Left lung (tissue), 4 donors: ENCODE measurements at regions not wholly inside any gene's neighbourhood (a gene's known extent, or its start where the extent isn't known, plus 50 kb on each side); places are given as distances from the start of the nearest gene placed in this dataset.
"Not testable (repeated sequence)": the region's sequence is repeated elsewhere in the genome, so short reads cannot be mapped to it uniquely, and the experiment has no call there.

Experiments used
- ATAC-seq: fragments of 200-7000 bp; cut with Tn5 transposase; one replicate; pipeline ENCODE4 v1.9.1; 2020; ENCODE audit warnings: moderate library complexity
- DNase-seq, 4 donors: peaks; one replicate each; pipeline ENCODE4 v3.0.0-alpha.2; 2013 to 2020
- H3K27ac ChIP-seq, 2 donors: fragments of 200-600 bp; sonication (generic) in 1 of 2; one replicate each; pipeline versions ENCODE4 v1.5.0 to v1.8.0; 2020 to 2021
- H3K27me3 ChIP-seq, 2 donors: fragments of 200-600 bp; sonication (generic) in 1 of 2; one replicate each; pipeline versions ENCODE4 v1.5.0 to v1.8.0; 2020 to 2021
- H3K36me3 ChIP-seq, 2 donors: fragments of 200-600 bp; sonication (generic) in 1 of 2; one replicate each; pipeline versions ENCODE4 v1.5.0 to v1.8.0; 2020 to 2021
- H3K4me1 ChIP-seq, 2 donors: fragments of 200-600 bp; one replicate each; pipeline ENCODE4 v1.8.0; 2021
- H3K4me3 ChIP-seq, 2 donors: fragments of 200-600 bp; sonication (generic) in 1 of 2; one replicate each; pipeline versions ENCODE4 v1.5.0 to v1.8.0; 2020 to 2021; ENCODE audit warnings: mild to moderate bottlenecking in 1 of 2
- H3K9me3 ChIP-seq, 2 donors: fragments of 200-600 bp; sonication (generic) in 1 of 2; one replicate each; pipeline versions ENCODE4 v1.5.0 to v1.8.0; 2020 to 2021
- intact Hi-C, 2 donors: fragments of 100-400 bp; cut with DNase I; formaldehyde crosslinking; loops; one replicate each; pipeline versions ENCODE4 v1.11.2 to v1.14.2; 2022
- TF ChIP-seq, protein P1 (sequence below), 2 donors: fragments of 200-600 bp; sonication (generic) in 1 of 2; IDR thresholded peaks; one replicate each; pipeline versions ENCODE4 v1.5.0 to v1.8.0; 2021; ENCODE audit warnings: antibody characterized with exemption in 2 of 2
- donor health status: DM: no; HTN: yes; CAD: no.
- donor health status: DM: no; HTN: no; CAD: no.

DNA sequence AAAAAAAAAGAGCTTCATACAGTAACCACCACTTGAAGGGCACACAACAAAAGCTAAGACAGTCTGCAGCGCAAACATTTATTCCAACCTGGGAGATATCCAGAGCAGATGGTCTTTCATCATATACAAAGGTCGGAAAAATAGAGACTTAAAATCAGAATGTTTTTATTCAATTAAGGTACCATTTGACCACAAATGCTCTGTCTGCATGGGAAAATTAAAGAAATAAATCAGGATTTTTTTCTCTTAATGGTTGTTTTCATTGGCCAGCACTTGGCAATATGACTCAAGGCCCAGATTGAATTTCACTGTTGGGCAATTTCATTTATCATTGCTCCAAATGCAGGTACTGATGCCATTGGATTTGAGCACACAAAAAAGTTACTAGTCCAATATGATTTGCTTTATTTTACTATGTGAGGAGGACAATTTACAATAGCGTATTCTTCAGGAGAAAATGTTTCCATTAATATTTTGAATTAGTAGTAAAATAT lies 145.9 kb upstream of the AGTR1 start:
- ATAC-seq: no peak

DNA sequence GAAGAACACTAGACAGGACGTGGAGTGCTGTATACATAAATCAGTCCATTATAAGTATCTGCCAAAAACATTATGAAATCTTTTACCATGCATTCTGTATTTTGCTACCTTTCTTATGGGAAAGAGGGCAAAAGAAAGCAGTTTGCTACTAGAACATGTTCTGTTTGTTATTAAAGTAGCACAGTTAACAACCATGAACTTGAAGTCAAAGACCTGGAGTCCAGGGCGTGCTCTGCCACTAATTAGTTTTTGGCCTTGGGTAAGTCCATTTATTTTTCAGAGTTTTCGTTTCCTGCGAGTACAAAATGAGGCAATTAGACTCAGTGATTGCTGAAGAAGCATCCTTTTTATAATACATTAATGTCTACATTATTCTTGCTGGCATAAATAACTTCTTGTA lies 143.3 kb upstream of the AGTR1 start:
- TF ChIP-seq, protein P1, sequence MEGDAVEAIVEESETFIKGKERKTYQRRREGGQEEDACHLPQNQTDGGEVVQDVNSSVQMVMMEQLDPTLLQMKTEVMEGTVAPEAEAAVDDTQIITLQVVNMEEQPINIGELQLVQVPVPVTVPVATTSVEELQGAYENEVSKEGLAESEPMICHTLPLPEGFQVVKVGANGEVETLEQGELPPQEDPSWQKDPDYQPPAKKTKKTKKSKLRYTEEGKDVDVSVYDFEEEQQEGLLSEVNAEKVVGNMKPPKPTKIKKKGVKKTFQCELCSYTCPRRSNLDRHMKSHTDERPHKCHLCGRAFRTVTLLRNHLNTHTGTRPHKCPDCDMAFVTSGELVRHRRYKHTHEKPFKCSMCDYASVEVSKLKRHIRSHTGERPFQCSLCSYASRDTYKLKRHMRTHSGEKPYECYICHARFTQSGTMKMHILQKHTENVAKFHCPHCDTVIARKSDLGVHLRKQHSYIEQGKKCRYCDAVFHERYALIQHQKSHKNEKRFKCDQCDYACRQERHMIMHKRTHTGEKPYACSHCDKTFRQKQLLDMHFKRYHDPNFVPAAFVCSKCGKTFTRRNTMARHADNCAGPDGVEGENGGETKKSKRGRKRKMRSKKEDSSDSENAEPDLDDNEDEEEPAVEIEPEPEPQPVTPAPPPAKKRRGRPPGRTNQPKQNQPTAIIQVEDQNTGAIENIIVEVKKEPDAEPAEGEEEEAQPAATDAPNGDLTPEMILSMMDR (IDR thresholded peaks at IDR 0.05): no peak
- no peak overlapping the region for H3K4me3 ChIP-seq
- DNase-seq (no peak), ATAC-seq (no peak)
- intact Hi-C loops: no loop called here
- no peak overlapping the region for H3K27ac ChIP-seq
- H3K27me3 ChIP-seq: no peaks in the 10 kb centered on the region
- H3K4me1 ChIP-seq: no peaks in the 10 kb centered on the region
- H3K36me3 ChIP-seq: no peaks in the 10 kb centered on the region
- H3K9me3 ChIP-seq: peaks cover 0 to 5% of the 10 kb centered on the region in 2 donors

More for the DNA sequence above, 145.9 kb upstream of the AGTR1 start:
- no peaks in the 10 kb centered on the region for H3K27me3 ChIP-seq
- DNase-seq: no peak
- intact Hi-C loops: no loop called here
- no peaks in the 10 kb centered on the region for H3K9me3 ChIP-seq
- no peaks in the 10 kb centered on the region for H3K36me3 ChIP-seq
- H3K27ac ChIP-seq: no peak overlapping the region
- TF ChIP-seq, protein P1 (IDR thresholded peaks at IDR 0.05): no peak
- no peaks in the 10 kb centered on the region for H3K4me1 ChIP-seq
- no peak overlapping the region for H3K4me3 ChIP-seq

DNA sequence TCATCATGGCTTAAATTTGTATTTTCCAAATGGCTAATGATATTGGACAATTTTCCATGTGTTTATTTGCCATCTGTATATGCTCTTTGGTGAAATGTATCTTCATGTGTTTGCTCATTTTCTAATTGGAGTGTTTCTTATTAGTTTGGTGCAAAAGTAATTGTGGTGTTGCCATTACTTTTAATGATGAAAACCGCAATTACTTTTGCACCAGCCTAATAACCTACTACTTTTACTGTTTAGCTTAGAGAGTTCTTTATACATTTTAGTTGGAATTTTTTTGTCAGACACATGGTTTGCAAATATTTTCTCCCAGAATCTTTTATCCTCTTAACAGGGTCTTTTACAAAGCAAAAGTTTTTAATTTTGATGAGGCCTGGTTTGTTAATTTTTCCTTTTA lies 141.0 kb upstream of the AGTR1 start:
- H3K27ac ChIP-seq: no peak overlapping the region
- H3K36me3 ChIP-seq: no peaks in the 10 kb centered on the region
- H3K9me3 ChIP-seq: peaks cover 0 to 18% of the 10 kb centered on the region in 2 donors
- H3K4me3 ChIP-seq: no peak overlapping the region
- H3K4me1 ChIP-seq: no peaks in the 10 kb centered on the region
- ATAC-seq (no peak), DNase-seq (no peak)
- H3K27me3 ChIP-seq: no peaks in the 10 kb centered on the region
- TF ChIP-seq, protein P1 (IDR thresholded peaks at IDR 0.05): no peak
- intact Hi-C loops: no loop called here

DNA sequence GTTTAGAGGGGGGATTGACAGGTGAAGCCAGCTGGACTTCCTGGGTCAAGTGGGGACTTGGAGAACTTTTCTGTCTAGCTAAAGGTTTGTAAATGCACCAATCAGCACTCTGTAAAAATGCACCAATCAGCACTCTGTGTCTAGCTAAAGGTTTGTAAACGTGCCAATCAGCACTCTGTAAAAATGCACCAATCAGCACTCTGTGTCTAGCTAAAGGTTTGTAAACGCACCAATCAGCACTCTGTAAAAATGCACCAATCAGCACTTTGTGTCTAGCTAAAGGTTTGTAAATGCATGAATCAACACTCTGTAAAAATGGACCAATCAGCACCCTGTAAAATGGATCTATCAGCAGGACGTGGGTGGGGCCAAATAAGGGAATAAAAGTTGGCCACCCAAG lies 120.1 kb upstream of the AGTR1 start:
- ATAC-seq, H3K27me3 ChIP-seq, H3K4me3 ChIP-seq, DNase-seq, intact Hi-C loops, H3K4me1 ChIP-seq, H3K9me3 ChIP-seq, H3K36me3 ChIP-seq, H3K27ac ChIP-seq: not testable (repeated sequence)

DNA sequence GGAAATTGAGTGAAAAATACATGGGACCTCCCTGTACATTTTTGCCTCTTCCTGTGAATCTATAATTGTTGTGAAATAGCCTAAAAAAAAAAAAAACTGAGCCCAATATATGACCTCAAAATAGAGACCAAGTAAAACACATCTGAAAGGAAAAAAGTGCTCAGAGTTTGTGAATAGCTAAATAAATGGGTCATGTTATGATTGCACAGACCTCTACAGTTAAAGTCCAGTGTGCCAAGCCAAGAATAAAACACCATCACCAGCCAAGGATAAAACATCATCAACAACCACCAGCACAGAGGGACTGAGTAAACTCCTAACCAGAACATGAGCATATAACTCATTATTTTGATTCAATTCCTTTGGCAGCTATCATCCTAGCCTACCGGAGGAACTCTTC lies 115.6 kb upstream of the AGTR1 start:
- H3K9me3 ChIP-seq: peaks cover 0 to 5% of the 10 kb centered on the region in 2 donors
- H3K36me3 ChIP-seq: no peaks in the 10 kb centered on the region
- no peak for ATAC-seq
- intact Hi-C loops: no loop called here
- DNase-seq: no peak
- H3K4me1 ChIP-seq: no peaks in the 10 kb centered on the region
- H3K27me3 ChIP-seq: no peaks in the 10 kb centered on the region
- TF ChIP-seq, protein P1 (IDR thresholded peaks at IDR 0.05): no peak
- H3K27ac ChIP-seq: no peak overlapping the region
- no peak overlapping the region for H3K4me3 ChIP-seq

DNA sequence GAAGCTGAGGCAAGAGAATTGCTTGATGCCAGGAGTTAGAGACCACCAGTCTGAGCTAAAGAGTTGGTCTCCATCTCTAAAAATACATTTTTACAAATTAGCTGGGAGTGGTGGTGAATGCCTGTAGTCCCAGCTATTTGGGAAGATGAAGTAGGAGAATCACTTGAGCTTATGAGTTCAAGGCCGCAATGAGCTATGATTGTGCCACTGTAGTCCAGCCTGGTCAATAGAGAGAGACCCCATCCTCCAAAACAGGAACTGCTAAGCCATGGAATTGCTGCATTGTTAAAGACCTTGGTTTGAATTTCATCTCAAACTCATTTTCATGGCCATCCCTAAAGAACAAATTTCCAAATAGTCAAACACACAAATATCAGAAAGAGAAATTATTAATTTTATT lies 113.9 kb upstream of the AGTR1 start:
- no peak for ATAC-seq
- H3K36me3 ChIP-seq: no peaks in the 10 kb centered on the region
- no peaks in the 10 kb centered on the region for H3K4me1 ChIP-seq
- no peak overlapping the region for H3K27ac ChIP-seq
- TF ChIP-seq, protein P1 (IDR thresholded peaks at IDR 0.05): no peak
- no peaks in the 10 kb centered on the region for H3K27me3 ChIP-seq
- DNase-seq: no peak
- no peak overlapping the region for H3K4me3 ChIP-seq
- intact Hi-C loops: no loop called here
- H3K9me3 ChIP-seq: no peaks in the 10 kb centered on the region
